ENCODE measurements at regions not wholly inside any gene's neighbourhood (a gene's known extent, or its start where the extent isn't known, plus 50 kb on each side); places are given as distances from the start of the nearest gene placed in this dataset.

- Histone ChIP-seq H3K36me3 (ENCODE audit: control insufficient read depth in 2 of 2, insufficient read depth in 1 of 2, low read length in 2 of 2) (no peaks in the 10 kb centered on the region), H3K4me3 (ENCODE audit: low read depth, low read length) (no peak overlapping the region), H3K27ac (ENCODE audit: extremely low read depth, low read depth, low read length) (no peak overlapping the region), H3K9me3 (ENCODE audit: control insufficient read depth, insufficient read depth, low read depth, low read length) (no peaks in the 10 kb centered on the region), H3K4me1 (ENCODE audit: control insufficient read depth, insufficient read depth, low read length) (no peaks in the 10 kb centered on the region)
- ChIA-PET CTCF (interaction anchor here (3.0 kb wide), 1 partner anchor 8 kb away, joined by 14 read pairs; no protein-coding TSS in a partner anchor), POLR2A (no interaction called here)
- TF ChIP-seq ZNF121 (tag by site-specific recombination; IDR thresholded peaks at IDR 0.05) (no peak), ZBTB17 (tag by site-specific recombination; IDR thresholded peaks at IDR 0.05) (peak; percentile 28; the same call in 1 of the 2 replicates)
Measured at GRCh38 chr3:139120086-139121056, 75.7 kb upstream of the PRR23C start.

- H3K27ac ChIP-seq (ENCODE audit: extremely low read depth, low read depth, low read length), result no peak overlapping the region
- H3K36me3 ChIP-seq (ENCODE audit: control insufficient read depth in 2 of 2, insufficient read depth in 1 of 2, low read length in 2 of 2), result no peaks in the 10 kb centered on the region
- ChIA-PET CTCF (interaction anchor here (0.6 to 3.0 kb wide), 2 partner anchors 10 to 122 kb away, joined by 3 to 14 read pairs; no protein-coding TSS in a partner anchor), POLR2A (no interaction called here)
- no peak overlapping the region for H3K4me3 ChIP-seq (ENCODE audit: low read depth, low read length)
- no peaks in the 10 kb centered on the region for H3K4me1 ChIP-seq (ENCODE audit: control insufficient read depth, insufficient read depth, low read length)
- no peaks in the 10 kb centered on the region for H3K9me3 ChIP-seq (ENCODE audit: control insufficient read depth, insufficient read depth, low read depth, low read length)
- TF ChIP-seq ZNF501 (tag by site-specific recombination; IDR thresholded peaks at IDR 0.05), result no peak
Measured at GRCh38 chr3:139121513-139122220, 77.0 kb upstream of the PRR23C start.

GRCh38 chr3:139122221-139122581 lies 77.5 kb upstream of the PRR23C start:
- CTCF ChIA-PET, result interaction anchor here (0.7 to 3.0 kb wide), 2 partner anchors 10 to 220 kb away, joined by 3 to 14 read pairs; no protein-coding TSS in a partner anchor
- H3K4me1 ChIP-seq (ENCODE audit: control insufficient read depth, insufficient read depth, low read length), result no peaks in the 10 kb centered on the region
- H3K9me3 ChIP-seq (ENCODE audit: control insufficient read depth, insufficient read depth, low read depth, low read length), result no peaks in the 10 kb centered on the region
- no peak overlapping the region for H3K4me3 ChIP-seq (ENCODE audit: low read depth, low read length)
- POLR2A ChIA-PET, result no interaction called here
- TF ChIP-seq SETDB1 (IDR thresholded peaks at IDR 0.05; ENCODE audit: insufficient read length, low read length) (no peak), ZNF175 (tag by site-specific recombination; IDR thresholded peaks at IDR 0.05) (no peak), ZSCAN16 (tag by site-specific recombination; IDR thresholded peaks at IDR 0.05) (no peak), ZBTB21 (tag by site-specific recombination; IDR thresholded peaks at IDR 0.05) (no peak), ZNF366 (tag by site-specific recombination; conservative IDR thresholded peaks at IDR 0.05) (no peak), PRDM1 (tag by site-specific recombination; IDR thresholded peaks at IDR 0.05) (no peak)
- no peaks in the 10 kb centered on the region for H3K36me3 ChIP-seq (ENCODE audit: control insufficient read depth in 2 of 2, insufficient read depth in 1 of 2, low read length in 2 of 2)
- H3K27ac ChIP-seq (ENCODE audit: extremely low read depth, low read depth, low read length), result no peak overlapping the region

GRCh38 chr3:139122612-139123011 lies 77.9 kb upstream of the PRR23C start:
- Histone ChIP-seq H3K9me3 (ENCODE audit: control insufficient read depth, insufficient read depth, low read depth, low read length) (no peaks in the 10 kb centered on the region), H3K36me3 (ENCODE audit: control insufficient read depth in 2 of 2, insufficient read depth in 1 of 2, low read length in 2 of 2) (no peaks in the 10 kb centered on the region), H3K4me3 (ENCODE audit: low read depth, low read length) (no peak overlapping the region), H3K4me1 (ENCODE audit: control insufficient read depth, insufficient read depth, low read length) (no peaks in the 10 kb centered on the region), H3K27ac (ENCODE audit: extremely low read depth, low read depth, low read length) (no peak overlapping the region)
- POLR2A ChIA-PET, result no interaction called here
- TF ChIP-seq ZNF596 (tag by site-specific recombination; IDR thresholded peaks at IDR 0.05) (no peak), PRDM4 (tag by site-specific recombination; IDR thresholded peaks at IDR 0.05) (no peak), ZSCAN23 (tag by site-specific recombination; IDR thresholded peaks at IDR 0.05) (no peak)
- CTCF ChIA-PET, result interaction anchor here (0.7 kb wide), 1 partner anchor 220 kb away, joined by 3 read pairs; no protein-coding TSS in a partner anchor
